ENCODE measurements at regions not wholly inside any gene's neighbourhood (a gene's known extent, or its start where the extent isn't known, plus 50 kb on each side); places are given as distances from the start of the nearest gene placed in this dataset.

GRCh38 chr9:7507026-7507425 lies 292.6 kb downstream of the DMAC1 start:
- TF ChIP-seq CTCF (conservative IDR thresholded peaks at IDR 0.05 in 1 of 2, IDR thresholded peaks at IDR 0.05 in 1 of 2; ENCODE audit: low read depth in 1 of 2, low read length in 2 of 2): no peak
- no peak for TF ChIP-seq EZH2 (IDR thresholded peaks at IDR 0.05; ENCODE audit: low read length, missing control alignments)

GRCh38 chr9:7500521-7500920 lies 299.1 kb downstream of the DMAC1 start:
- Histone ChIP-seq H4K20me1 (ENCODE audit: control insufficient read depth, extremely low read depth, insufficient read depth, low read length) (no peaks in the 10 kb centered on the region), H3K9ac (ENCODE audit: insufficient read depth, low read length) (no peak overlapping the region), H3K36me3 (ENCODE audit: control insufficient read depth, insufficient read depth, low read length) (no peaks in the 10 kb centered on the region), H3K4me2 (ENCODE audit: extremely low read depth, insufficient read depth, low read length) (no peak overlapping the region), H3K27me3 (ENCODE audit: control insufficient read depth, insufficient read depth, low read length) (no peaks in the 10 kb centered on the region), H3K4me3 (replicated peaks in 1 of 4; ENCODE audit: control extremely low read depth in 1 of 4, insufficient read depth in 1 of 4, low read depth in 3 of 4, low read length in 4 of 4) (no peak overlapping the region), H2AFZ (ENCODE audit: low read length) (no peak overlapping the region), H3K4me1 (ENCODE audit: control insufficient read depth, extremely low read depth, insufficient read depth, low read length) (no peaks in the 10 kb centered on the region), H3K79me2 (ENCODE audit: control insufficient read depth, insufficient read depth, low read length) (no peaks in the 10 kb centered on the region), H3K9me3 (ENCODE audit: control insufficient read depth, insufficient read depth, low read depth, low read length) (no peaks in the 10 kb centered on the region), H3K27ac (ENCODE audit: insufficient read depth, low read length) (no peak overlapping the region)
- TF ChIP-seq EZH2 (IDR thresholded peaks at IDR 0.05; ENCODE audit: low read length, missing control alignments) (no peak), CTCF (conservative IDR thresholded peaks at IDR 0.05 in 1 of 2, IDR thresholded peaks at IDR 0.05 in 1 of 2; ENCODE audit: low read depth in 1 of 2, low read length in 2 of 2) (no peak)
- DNase-seq (ENCODE audit: low read depth in 2 of 2): no peak

More at GRCh38 chr9:7507026-7507425, 292.6 kb downstream of the DMAC1 start:
- no peak overlapping the region for H3K27ac ChIP-seq (ENCODE audit: insufficient read depth, low read length)
- no peak overlapping the region for H3K9ac ChIP-seq (ENCODE audit: insufficient read depth, low read length)
- no peaks in the 10 kb centered on the region for H4K20me1 ChIP-seq (ENCODE audit: control insufficient read depth, extremely low read depth, insufficient read depth, low read length)
- H3K4me1 ChIP-seq (ENCODE audit: control insufficient read depth, extremely low read depth, insufficient read depth, low read length): no peaks in the 10 kb centered on the region
- H3K4me3 ChIP-seq (replicated peaks in 1 of 4; ENCODE audit: control extremely low read depth in 1 of 4, insufficient read depth in 1 of 4, low read depth in 3 of 4, low read length in 4 of 4): no peak overlapping the region
- no peak for DNase-seq (ENCODE audit: low read depth in 2 of 2)
- H3K27me3 ChIP-seq (ENCODE audit: control insufficient read depth, insufficient read depth, low read length): no peaks in the 10 kb centered on the region
- H3K79me2 ChIP-seq (ENCODE audit: control insufficient read depth, insufficient read depth, low read length): no peaks in the 10 kb centered on the region
- no peaks in the 10 kb centered on the region for H3K9me3 ChIP-seq (ENCODE audit: control insufficient read depth, insufficient read depth, low read depth, low read length)
- H3K36me3 ChIP-seq (ENCODE audit: control insufficient read depth, insufficient read depth, low read length): no peaks in the 10 kb centered on the region
- no peak overlapping the region for H3K4me2 ChIP-seq (ENCODE audit: extremely low read depth, insufficient read depth, low read length)
- H2AFZ ChIP-seq (ENCODE audit: low read length): no peak overlapping the region

GRCh38 chr9:7491641-7492040 lies 307.9 kb downstream of the DMAC1 start:
- TF ChIP-seq CTCF (conservative IDR thresholded peaks at IDR 0.05 in 1 of 2, IDR thresholded peaks at IDR 0.05 in 1 of 2; ENCODE audit: low read depth in 1 of 2, low read length in 2 of 2): no peak
- TF ChIP-seq EZH2 (IDR thresholded peaks at IDR 0.05; ENCODE audit: low read length, missing control alignments): no peak

More at GRCh38 chr9:7491641-7492040, 307.9 kb downstream of the DMAC1 start:
- H3K9ac ChIP-seq (ENCODE audit: insufficient read depth, low read length): no peak overlapping the region
- no peak overlapping the region for H3K4me2 ChIP-seq (ENCODE audit: extremely low read depth, insufficient read depth, low read length)
- H4K20me1 ChIP-seq (ENCODE audit: control insufficient read depth, extremely low read depth, insufficient read depth, low read length): no peaks in the 10 kb centered on the region
- no peaks in the 10 kb centered on the region for H3K9me3 ChIP-seq (ENCODE audit: control insufficient read depth, insufficient read depth, low read depth, low read length)
- peak in 1 of 2 donors; percentile 20 for DNase-seq (ENCODE audit: low read depth in 2 of 2)
- no peak overlapping the region for H3K27ac ChIP-seq (ENCODE audit: insufficient read depth, low read length)
- no peaks in the 10 kb centered on the region for H3K36me3 ChIP-seq (ENCODE audit: control insufficient read depth, insufficient read depth, low read length)
- H3K27me3 ChIP-seq (ENCODE audit: control insufficient read depth, insufficient read depth, low read length): no peaks in the 10 kb centered on the region
- H3K4me3 ChIP-seq (replicated peaks in 1 of 4; ENCODE audit: control extremely low read depth in 1 of 4, insufficient read depth in 1 of 4, low read depth in 3 of 4, low read length in 4 of 4): no peak overlapping the region
- no peak overlapping the region for H2AFZ ChIP-seq (ENCODE audit: low read length)
- no peaks in the 10 kb centered on the region for H3K79me2 ChIP-seq (ENCODE audit: control insufficient read depth, insufficient read depth, low read length)
- no peaks in the 10 kb centered on the region for H3K4me1 ChIP-seq (ENCODE audit: control insufficient read depth, extremely low read depth, insufficient read depth, low read length)

Data from fibroblast of lung (primary cell).